GM12874 (cell line): ENCODE measurements at regions not wholly inside any gene's neighbourhood (a gene's known extent, or its start where the extent isn't known, plus 50 kb on each side); places are given as distances from the start of the nearest gene placed in this dataset.

ENCODE experiments used
- TF ChIP-seq, protein P1 (sequence below): IDR thresholded peaks from 2 replicates; pipeline ENCODE4 v1.5.1; 2011; ENCODE audit warnings: low read depth, mild to moderate bottlenecking, control low read depth, low read length, moderate library complexity; ENCODE audit not compliant: insufficient read depth

- TF ChIP-seq, protein P1, sequence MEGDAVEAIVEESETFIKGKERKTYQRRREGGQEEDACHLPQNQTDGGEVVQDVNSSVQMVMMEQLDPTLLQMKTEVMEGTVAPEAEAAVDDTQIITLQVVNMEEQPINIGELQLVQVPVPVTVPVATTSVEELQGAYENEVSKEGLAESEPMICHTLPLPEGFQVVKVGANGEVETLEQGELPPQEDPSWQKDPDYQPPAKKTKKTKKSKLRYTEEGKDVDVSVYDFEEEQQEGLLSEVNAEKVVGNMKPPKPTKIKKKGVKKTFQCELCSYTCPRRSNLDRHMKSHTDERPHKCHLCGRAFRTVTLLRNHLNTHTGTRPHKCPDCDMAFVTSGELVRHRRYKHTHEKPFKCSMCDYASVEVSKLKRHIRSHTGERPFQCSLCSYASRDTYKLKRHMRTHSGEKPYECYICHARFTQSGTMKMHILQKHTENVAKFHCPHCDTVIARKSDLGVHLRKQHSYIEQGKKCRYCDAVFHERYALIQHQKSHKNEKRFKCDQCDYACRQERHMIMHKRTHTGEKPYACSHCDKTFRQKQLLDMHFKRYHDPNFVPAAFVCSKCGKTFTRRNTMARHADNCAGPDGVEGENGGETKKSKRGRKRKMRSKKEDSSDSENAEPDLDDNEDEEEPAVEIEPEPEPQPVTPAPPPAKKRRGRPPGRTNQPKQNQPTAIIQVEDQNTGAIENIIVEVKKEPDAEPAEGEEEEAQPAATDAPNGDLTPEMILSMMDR: no peak
Observed at GRCh38 chr11:90294091-90294490, 71.2 kb upstream of the CHORDC1 start.

GRCh38 chr11:90288212-90288821 is 65.5 kb upstream of the CHORDC1 start:
- TF ChIP-seq, protein P1: peak; percentile 21; the same call in 1 of the 2 replicates

- TF ChIP-seq, protein P1: no peak
Observed at GRCh38 chr11:90286640-90287039, 63.8 kb upstream of the CHORDC1 start.

DNA sequence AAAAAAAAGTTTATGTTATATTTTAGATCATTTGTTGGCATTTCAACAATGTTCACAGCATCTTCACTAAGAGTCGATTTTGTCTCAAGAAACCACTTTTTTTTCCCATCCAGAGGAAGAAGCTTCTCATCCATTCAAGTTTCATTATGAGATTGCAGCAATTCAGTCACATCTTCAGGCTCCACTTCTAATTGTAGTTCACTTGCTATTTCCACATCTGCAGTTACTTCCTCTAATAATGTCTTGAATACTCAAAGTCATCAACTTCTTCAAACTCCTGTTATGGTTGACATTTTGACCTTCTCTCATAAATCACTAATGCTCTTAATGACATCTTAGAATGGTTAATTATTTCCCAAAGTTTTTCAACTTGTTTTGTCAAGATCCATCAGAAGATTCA is 61.3 kb upstream of the CHORDC1 start:
- TF ChIP-seq, protein P1: no peak

- TF ChIP-seq, protein P1: no peak
Observed at GRCh38 chr11:90274362-90274761, 51.5 kb upstream of the CHORDC1 start.
